A673 (cell line): ENCODE measurements at regions not wholly inside any gene's neighbourhood (a gene's known extent, or its start where the extent isn't known, plus 50 kb on each side); places are given as distances from the start of the nearest gene placed in this dataset.

ENCODE experiments used
- EZH2 ChIP-seq: fragments of 200-600 bp; sonication (generic); IDR thresholded peaks from 2 replicates; pipeline ENCODE4 v1.6.1; 2017; ENCODE audit warnings: borderline replicate concordance, low read depth, mild to moderate bottlenecking, mixed read lengths, antibody characterized with exemption, low read length; ENCODE audit not compliant: poor library complexity, severe bottlenecking
- TF ChIP-seq, protein P1 (sequence below): fragments of 300-800, 200-600 bp; sonication (generic); conservative IDR thresholded peaks from 2 replicates; pipeline ENCODE4 v1.5.1; 2017; ENCODE audit warnings: low read depth, mild to moderate bottlenecking, antibody characterized with exemption, low read length, moderate library complexity, mixed read lengths

DNA sequence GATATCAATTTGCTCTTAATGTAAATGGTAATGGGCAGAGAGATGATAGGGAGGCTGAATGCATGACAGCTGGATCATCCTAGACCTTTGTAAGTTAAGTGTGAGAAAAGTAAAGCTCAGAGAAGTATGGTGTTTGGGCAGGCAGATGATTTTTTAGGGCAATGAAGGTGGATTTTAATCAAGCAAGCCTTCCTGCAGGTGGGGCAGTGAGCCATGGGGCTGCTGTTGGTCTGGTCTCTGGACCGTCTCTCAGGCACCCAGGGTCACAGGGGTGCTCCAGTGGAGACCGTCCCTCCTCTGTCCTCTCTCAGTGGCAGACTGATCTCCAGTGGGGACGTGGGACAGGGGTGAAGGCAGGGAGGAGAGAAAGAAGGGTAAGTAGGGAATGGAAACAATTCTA, 69.8 kb upstream of the STK17B start:
- TF ChIP-seq, protein P1, sequence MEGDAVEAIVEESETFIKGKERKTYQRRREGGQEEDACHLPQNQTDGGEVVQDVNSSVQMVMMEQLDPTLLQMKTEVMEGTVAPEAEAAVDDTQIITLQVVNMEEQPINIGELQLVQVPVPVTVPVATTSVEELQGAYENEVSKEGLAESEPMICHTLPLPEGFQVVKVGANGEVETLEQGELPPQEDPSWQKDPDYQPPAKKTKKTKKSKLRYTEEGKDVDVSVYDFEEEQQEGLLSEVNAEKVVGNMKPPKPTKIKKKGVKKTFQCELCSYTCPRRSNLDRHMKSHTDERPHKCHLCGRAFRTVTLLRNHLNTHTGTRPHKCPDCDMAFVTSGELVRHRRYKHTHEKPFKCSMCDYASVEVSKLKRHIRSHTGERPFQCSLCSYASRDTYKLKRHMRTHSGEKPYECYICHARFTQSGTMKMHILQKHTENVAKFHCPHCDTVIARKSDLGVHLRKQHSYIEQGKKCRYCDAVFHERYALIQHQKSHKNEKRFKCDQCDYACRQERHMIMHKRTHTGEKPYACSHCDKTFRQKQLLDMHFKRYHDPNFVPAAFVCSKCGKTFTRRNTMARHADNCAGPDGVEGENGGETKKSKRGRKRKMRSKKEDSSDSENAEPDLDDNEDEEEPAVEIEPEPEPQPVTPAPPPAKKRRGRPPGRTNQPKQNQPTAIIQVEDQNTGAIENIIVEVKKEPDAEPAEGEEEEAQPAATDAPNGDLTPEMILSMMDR: no peak
- no peak for TF ChIP-seq EZH2
